ENCODE measurements at regions not wholly inside any gene's neighbourhood (a gene's known extent, or its start where the extent isn't known, plus 50 kb on each side); places are given as distances from the start of the nearest gene placed in this dataset.

DNA sequence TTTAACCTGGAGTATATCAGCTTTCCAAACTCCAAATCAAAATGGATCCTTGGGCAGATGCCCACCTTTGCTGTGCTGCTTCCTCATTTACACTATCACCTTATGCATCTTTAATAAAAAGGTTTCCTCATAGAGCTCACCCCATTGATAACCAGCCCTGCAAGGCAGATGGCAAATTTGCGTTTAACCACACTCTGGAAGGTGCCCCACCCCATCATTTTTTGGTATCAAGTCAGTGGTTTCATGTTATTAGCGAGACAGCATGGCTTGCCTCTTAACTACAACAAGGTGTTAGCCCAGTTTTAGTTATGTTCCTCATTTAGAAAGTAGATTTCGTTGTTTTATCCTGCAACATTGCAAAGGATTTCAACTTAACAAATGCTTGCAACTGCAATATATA, 214.0 kb upstream of the WDFY3 start:
- TF ChIP-seq, protein P1, sequence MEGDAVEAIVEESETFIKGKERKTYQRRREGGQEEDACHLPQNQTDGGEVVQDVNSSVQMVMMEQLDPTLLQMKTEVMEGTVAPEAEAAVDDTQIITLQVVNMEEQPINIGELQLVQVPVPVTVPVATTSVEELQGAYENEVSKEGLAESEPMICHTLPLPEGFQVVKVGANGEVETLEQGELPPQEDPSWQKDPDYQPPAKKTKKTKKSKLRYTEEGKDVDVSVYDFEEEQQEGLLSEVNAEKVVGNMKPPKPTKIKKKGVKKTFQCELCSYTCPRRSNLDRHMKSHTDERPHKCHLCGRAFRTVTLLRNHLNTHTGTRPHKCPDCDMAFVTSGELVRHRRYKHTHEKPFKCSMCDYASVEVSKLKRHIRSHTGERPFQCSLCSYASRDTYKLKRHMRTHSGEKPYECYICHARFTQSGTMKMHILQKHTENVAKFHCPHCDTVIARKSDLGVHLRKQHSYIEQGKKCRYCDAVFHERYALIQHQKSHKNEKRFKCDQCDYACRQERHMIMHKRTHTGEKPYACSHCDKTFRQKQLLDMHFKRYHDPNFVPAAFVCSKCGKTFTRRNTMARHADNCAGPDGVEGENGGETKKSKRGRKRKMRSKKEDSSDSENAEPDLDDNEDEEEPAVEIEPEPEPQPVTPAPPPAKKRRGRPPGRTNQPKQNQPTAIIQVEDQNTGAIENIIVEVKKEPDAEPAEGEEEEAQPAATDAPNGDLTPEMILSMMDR (IDR thresholded peaks at IDR 0.05; ENCODE audit: low read length) = no peak
- TF ChIP-seq EZH2 (IDR thresholded peaks at IDR 0.05; ENCODE audit: borderline replicate concordance, low read length) = no peak
